ENCODE measurements at regions not wholly inside any gene's neighbourhood (a gene's known extent, or its start where the extent isn't known, plus 50 kb on each side); places are given as distances from the start of the nearest gene placed in this dataset.
"Not testable (repeated sequence)": the region's sequence is repeated elsewhere in the genome, so short reads cannot be mapped to it uniquely, and the experiment has no call there.

DNA sequence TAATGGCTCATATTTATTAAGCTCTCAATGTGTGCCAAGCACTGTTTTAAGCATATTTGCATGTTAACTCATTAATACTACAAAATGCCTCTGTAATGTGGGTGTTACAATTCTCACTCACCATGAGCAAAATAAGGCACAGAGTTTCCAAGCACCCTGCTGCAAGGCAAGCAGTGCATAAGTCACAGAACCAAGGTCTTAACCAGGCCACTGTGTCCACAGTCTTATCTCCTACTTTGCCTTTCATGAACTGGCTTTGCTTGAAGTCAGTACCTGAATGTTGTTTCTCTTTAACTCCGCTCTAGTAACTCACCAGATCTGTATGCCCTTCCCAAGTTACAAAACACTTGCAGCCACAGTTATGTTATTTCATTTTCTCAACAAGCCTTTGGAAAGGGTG is 1372.7 kb downstream of the AACS start:
- Histone ChIP-seq H2AFZ (ENCODE audit: low read length) (no peak overlapping the region), H3K27ac (ENCODE audit: low read depth, low read length) (no peak overlapping the region), H3K4me3 (ENCODE audit: insufficient read depth, low read length) (no peak overlapping the region), H3K27me3 (ENCODE audit: insufficient read depth, low read length) (no peaks in the 10 kb centered on the region), H3K4me2 (ENCODE audit: insufficient read depth, low read length) (no peak overlapping the region), H3K79me2 (ENCODE audit: insufficient read depth, low read length) (no peaks in the 10 kb centered on the region), H4K20me1 (ENCODE audit: insufficient read depth, low read length) (no peaks in the 10 kb centered on the region), H3K9me3 (ENCODE audit: low read depth, low read length) (no peaks in the 10 kb centered on the region), H3K36me3 (ENCODE audit: insufficient read depth, low read length) (no peaks in the 10 kb centered on the region), H3K4me1 (ENCODE audit: insufficient read depth, low read length) (no peaks in the 10 kb centered on the region)
- TF ChIP-seq, protein P1, sequence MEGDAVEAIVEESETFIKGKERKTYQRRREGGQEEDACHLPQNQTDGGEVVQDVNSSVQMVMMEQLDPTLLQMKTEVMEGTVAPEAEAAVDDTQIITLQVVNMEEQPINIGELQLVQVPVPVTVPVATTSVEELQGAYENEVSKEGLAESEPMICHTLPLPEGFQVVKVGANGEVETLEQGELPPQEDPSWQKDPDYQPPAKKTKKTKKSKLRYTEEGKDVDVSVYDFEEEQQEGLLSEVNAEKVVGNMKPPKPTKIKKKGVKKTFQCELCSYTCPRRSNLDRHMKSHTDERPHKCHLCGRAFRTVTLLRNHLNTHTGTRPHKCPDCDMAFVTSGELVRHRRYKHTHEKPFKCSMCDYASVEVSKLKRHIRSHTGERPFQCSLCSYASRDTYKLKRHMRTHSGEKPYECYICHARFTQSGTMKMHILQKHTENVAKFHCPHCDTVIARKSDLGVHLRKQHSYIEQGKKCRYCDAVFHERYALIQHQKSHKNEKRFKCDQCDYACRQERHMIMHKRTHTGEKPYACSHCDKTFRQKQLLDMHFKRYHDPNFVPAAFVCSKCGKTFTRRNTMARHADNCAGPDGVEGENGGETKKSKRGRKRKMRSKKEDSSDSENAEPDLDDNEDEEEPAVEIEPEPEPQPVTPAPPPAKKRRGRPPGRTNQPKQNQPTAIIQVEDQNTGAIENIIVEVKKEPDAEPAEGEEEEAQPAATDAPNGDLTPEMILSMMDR (IDR thresholded peaks at IDR 0.05; ENCODE audit: extremely low read depth, low read depth, low read length) = no peak
- no peak for DNase-seq (ENCODE audit: insufficient read length, low spot score, missing footprints)

DNA sequence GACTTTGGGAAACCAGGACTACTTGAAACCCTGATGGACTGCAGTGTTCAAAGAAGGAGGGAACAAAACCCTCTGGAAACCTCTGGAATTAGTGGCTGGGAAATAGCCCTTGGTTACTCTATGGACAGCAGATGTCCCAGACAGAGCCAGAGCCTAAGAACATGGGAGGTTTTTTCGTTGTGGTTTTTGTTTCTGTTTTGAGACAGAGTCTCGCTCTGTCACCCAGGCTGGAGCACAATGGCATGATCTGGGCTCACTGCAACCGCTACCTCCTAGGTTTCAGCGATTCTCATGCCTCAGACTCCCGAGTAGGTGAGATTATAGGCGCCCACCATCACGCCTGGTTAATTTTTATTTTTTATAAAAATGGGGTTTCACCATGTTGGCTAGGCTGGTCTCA is 1378.7 kb downstream of the AACS start:
- Histone ChIP-seq H3K4me1 (ENCODE audit: insufficient read depth, low read length) (no peaks in the 10 kb centered on the region), H3K36me3 (ENCODE audit: insufficient read depth, low read length) (no peaks in the 10 kb centered on the region), H3K4me2 (ENCODE audit: insufficient read depth, low read length) (no peak overlapping the region), H3K9me3 (ENCODE audit: low read depth, low read length) (no peaks in the 10 kb centered on the region), H3K27ac (ENCODE audit: low read depth, low read length) (no peak overlapping the region), H3K79me2 (ENCODE audit: insufficient read depth, low read length) (no peaks in the 10 kb centered on the region), H3K4me3 (ENCODE audit: insufficient read depth, low read length) (no peak overlapping the region), H2AFZ (ENCODE audit: low read length) (no peak overlapping the region), H3K27me3 (ENCODE audit: insufficient read depth, low read length) (no peaks in the 10 kb centered on the region), H4K20me1 (ENCODE audit: insufficient read depth, low read length) (no peaks in the 10 kb centered on the region)
- DNase-seq (ENCODE audit: insufficient read length, low spot score, missing footprints) = no peak
- TF ChIP-seq, protein P1 (IDR thresholded peaks at IDR 0.05; ENCODE audit: extremely low read depth, low read depth, low read length) = no peak

DNA sequence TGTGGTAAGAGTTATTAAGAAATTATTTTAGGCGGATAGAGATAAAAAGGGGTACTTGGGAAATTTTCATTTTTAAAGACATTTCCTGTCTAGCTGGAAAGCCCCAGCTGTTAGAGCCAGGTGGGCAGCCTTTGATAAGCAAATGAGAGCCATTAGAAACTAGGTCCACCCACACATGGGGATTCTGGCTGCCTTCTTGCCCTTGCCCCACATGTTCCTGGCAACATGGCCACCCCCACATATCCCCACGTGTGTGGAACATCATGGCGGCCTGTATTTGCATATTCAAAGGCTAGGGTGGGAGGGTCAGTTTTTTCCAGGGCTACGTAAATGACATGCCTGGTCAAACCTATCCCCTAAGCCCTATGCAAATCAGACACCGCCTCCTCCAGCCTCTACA is 1382.1 kb downstream of the AACS start:
- H3K79me2 ChIP-seq (ENCODE audit: insufficient read depth, low read length) = no peaks in the 10 kb centered on the region
- TF ChIP-seq, protein P1 (IDR thresholded peaks at IDR 0.05; ENCODE audit: extremely low read depth, low read depth, low read length) = no peak
- no peak overlapping the region for H3K4me2 ChIP-seq (ENCODE audit: insufficient read depth, low read length)
- no peak overlapping the region for H3K27ac ChIP-seq (ENCODE audit: low read depth, low read length)
- no peaks in the 10 kb centered on the region for H3K9me3 ChIP-seq (ENCODE audit: low read depth, low read length)
- H3K27me3 ChIP-seq (ENCODE audit: insufficient read depth, low read length) = no peaks in the 10 kb centered on the region
- H2AFZ ChIP-seq (ENCODE audit: low read length) = no peak overlapping the region
- H4K20me1 ChIP-seq (ENCODE audit: insufficient read depth, low read length) = no peaks in the 10 kb centered on the region
- H3K4me1 ChIP-seq (ENCODE audit: insufficient read depth, low read length) = no peaks in the 10 kb centered on the region
- DNase-seq (ENCODE audit: insufficient read length, low spot score, missing footprints) = no peak
- no peak overlapping the region for H3K4me3 ChIP-seq (ENCODE audit: insufficient read depth, low read length)
- H3K36me3 ChIP-seq (ENCODE audit: insufficient read depth, low read length) = no peaks in the 10 kb centered on the region

DNA sequence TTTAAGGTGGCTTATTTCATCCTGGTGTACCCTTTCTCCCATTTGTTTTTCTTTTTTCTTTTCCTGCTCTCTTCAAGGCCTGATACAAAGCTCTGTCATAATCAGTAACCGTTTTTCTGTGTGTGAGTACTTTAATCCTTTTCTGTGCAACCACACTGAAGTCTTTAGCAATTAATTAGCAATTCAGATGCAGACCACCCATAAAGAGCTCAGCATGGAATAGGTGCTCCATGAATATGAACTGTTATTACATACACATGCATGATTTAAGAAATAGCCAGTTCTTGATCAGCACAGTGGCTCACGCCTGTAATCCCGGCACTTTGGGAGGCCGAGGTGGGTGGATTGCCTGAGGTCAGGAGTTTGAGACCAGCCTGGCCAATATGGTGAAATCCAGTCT is 1386.6 kb downstream of the AACS start:
- TF ChIP-seq, protein P1 (IDR thresholded peaks at IDR 0.05; ENCODE audit: extremely low read depth, low read depth, low read length) = no peak
- no peak overlapping the region for H3K4me2 ChIP-seq (ENCODE audit: insufficient read depth, low read length)
- no peaks in the 10 kb centered on the region for H3K79me2 ChIP-seq (ENCODE audit: insufficient read depth, low read length)
- H3K4me1 ChIP-seq (ENCODE audit: insufficient read depth, low read length) = no peaks in the 10 kb centered on the region
- H3K27ac ChIP-seq (ENCODE audit: low read depth, low read length) = no peak overlapping the region
- no peaks in the 10 kb centered on the region for H3K36me3 ChIP-seq (ENCODE audit: insufficient read depth, low read length)
- H3K4me3 ChIP-seq (ENCODE audit: insufficient read depth, low read length) = no peak overlapping the region
- no peaks in the 10 kb centered on the region for H3K27me3 ChIP-seq (ENCODE audit: insufficient read depth, low read length)
- no peaks in the 10 kb centered on the region for H3K9me3 ChIP-seq (ENCODE audit: low read depth, low read length)
- no peak overlapping the region for H2AFZ ChIP-seq (ENCODE audit: low read length)
- DNase-seq (ENCODE audit: insufficient read length, low spot score, missing footprints) = no peak
- H4K20me1 ChIP-seq (ENCODE audit: insufficient read depth, low read length) = no peaks in the 10 kb centered on the region

DNA sequence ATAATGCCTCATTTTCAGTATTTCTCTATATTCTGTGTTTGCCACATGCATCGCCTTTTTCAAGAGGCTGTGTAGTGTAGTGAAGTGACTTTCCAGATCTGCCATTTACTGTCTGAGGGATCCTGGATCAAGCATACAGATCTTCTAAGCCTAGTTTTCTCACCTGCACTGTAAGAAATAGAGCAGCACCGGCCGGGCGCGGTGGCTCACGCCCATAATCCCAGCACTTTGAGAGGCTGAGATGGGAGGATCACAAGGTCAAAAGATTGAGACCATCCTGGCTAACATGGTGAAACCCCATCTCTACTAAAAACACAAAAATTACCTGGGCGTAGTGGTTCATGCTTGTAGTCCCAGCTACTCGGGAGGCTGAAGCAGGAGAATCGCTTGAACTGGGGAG is 1387.5 kb downstream of the AACS start:
- H3K36me3 ChIP-seq (ENCODE audit: insufficient read depth, low read length); H3K27ac ChIP-seq (ENCODE audit: low read depth, low read length); H3K27me3 ChIP-seq (ENCODE audit: insufficient read depth, low read length); H3K4me2 ChIP-seq (ENCODE audit: insufficient read depth, low read length); H3K9me3 ChIP-seq (ENCODE audit: low read depth, low read length); H3K4me3 ChIP-seq (ENCODE audit: insufficient read depth, low read length); H4K20me1 ChIP-seq (ENCODE audit: insufficient read depth, low read length); H2AFZ ChIP-seq (ENCODE audit: low read length); H3K4me1 ChIP-seq (ENCODE audit: insufficient read depth, low read length); H3K79me2 ChIP-seq (ENCODE audit: insufficient read depth, low read length): not testable (repeated sequence)
- peak; percentile 3 for DNase-seq (ENCODE audit: insufficient read length, low spot score, missing footprints)
